ENCODE measurements at regions not wholly inside any gene's neighbourhood (a gene's known extent, or its start where the extent isn't known, plus 50 kb on each side); places are given as distances from the start of the nearest gene placed in this dataset.

DNA sequence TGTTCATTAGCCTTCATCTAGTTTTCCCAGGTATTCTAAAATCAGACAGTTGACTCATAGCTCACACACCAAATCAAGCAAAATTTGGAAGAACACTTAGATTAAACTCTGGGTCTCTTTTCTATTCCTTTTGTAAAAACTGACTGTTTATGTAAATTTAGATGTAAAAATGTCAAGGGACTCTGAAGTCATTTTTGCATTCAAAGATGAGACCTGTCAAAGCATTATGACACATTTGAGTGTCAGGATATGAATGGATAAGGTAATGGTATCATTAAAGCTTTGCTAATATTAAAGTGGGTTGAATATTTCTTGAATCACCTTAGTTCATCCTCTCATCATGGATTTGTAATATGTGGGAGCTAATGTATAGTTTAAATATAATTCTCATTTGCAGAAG is 348.1 kb upstream of the NRXN1 start:
- H3K4me1 Mint-ChIP-seq: no peaks in the 10 kb centered on the region
- no peak overlapping the region for H3K27ac Mint-ChIP-seq

DNA sequence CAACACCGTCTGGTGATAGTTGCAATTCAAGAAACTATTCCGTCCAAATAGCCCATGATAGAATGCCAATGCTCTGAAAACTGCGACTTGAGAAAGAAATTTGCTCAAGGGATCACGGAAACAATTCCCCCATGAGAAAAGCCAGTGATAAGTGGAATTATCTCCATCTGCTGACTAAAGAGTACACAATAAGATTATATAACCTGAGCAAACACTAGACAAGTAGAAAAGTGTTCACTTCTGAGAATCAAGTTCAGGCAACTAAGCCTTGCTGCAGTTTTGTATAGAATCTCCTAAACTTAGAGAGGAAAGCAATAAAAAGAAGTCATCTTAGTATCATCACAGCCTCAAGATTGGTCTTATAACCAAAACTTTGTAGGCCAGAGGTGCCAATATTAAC is 336.3 kb upstream of the NRXN1 start:
- Mint-ChIP-seq H3K36me3 (ENCODE audit: low read depth) (no peaks in the 10 kb centered on the region), H3K27me3 (ENCODE audit: insufficient read depth) (no peaks in the 10 kb centered on the region), H3K4me3 (no peak overlapping the region), H3K27ac (no peak overlapping the region), H3K9me3 (peaks cover 2% of the 10 kb centered on the region), H3K4me1 (no peaks in the 10 kb centered on the region)
- H3K9ac ChIP-seq (ENCODE audit: extremely low read depth, low read length, poor library complexity, severe bottlenecking): no peak overlapping the region
- no peak overlapping the region for H3K4me3 ChIP-seq (ENCODE audit: low read length)
- no peak overlapping the region for H3K27ac ChIP-seq (ENCODE audit: low read depth, low read length)
- no peaks in the 10 kb centered on the region for H3K36me3 ChIP-seq (ENCODE audit: control insufficient read depth, insufficient read depth, low read length)
- 94 to 95% methylated on average over 3 to 4 of the region's 4 CpGs for WGBS, 2 experiments (ENCODE audit: insufficient coverage in 1 of 2, insufficient read length in 1 of 2)
- TF ChIP-seq, protein P1, sequence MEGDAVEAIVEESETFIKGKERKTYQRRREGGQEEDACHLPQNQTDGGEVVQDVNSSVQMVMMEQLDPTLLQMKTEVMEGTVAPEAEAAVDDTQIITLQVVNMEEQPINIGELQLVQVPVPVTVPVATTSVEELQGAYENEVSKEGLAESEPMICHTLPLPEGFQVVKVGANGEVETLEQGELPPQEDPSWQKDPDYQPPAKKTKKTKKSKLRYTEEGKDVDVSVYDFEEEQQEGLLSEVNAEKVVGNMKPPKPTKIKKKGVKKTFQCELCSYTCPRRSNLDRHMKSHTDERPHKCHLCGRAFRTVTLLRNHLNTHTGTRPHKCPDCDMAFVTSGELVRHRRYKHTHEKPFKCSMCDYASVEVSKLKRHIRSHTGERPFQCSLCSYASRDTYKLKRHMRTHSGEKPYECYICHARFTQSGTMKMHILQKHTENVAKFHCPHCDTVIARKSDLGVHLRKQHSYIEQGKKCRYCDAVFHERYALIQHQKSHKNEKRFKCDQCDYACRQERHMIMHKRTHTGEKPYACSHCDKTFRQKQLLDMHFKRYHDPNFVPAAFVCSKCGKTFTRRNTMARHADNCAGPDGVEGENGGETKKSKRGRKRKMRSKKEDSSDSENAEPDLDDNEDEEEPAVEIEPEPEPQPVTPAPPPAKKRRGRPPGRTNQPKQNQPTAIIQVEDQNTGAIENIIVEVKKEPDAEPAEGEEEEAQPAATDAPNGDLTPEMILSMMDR (conservative IDR thresholded peaks at IDR 0.05): no peak
- no peaks in the 10 kb centered on the region for H3K4me1 ChIP-seq (ENCODE audit: control insufficient read depth, insufficient read depth, low read length)
- DNase-seq: no peak
- H3K9me3 ChIP-seq (ENCODE audit: control insufficient read depth, low read length): no peaks in the 10 kb centered on the region
- no peaks in the 10 kb centered on the region for H3K27me3 ChIP-seq (ENCODE audit: control insufficient read depth, insufficient read depth, low read length, poor library complexity, severe bottlenecking)

More for the DNA sequence above, 348.1 kb upstream of the NRXN1 start:
- H3K4me3 Mint-ChIP-seq: no peak overlapping the region
- no peak for DNase-seq
- Histone ChIP-seq H3K27ac (ENCODE audit: low read depth, low read length) (no peak overlapping the region), H3K36me3 (ENCODE audit: control insufficient read depth, insufficient read depth, low read length) (no peaks in the 10 kb centered on the region), H3K4me1 (ENCODE audit: control insufficient read depth, insufficient read depth, low read length) (no peaks in the 10 kb centered on the region), H3K27me3 (ENCODE audit: control insufficient read depth, insufficient read depth, low read length, poor library complexity, severe bottlenecking) (no peaks in the 10 kb centered on the region), H3K9me3 (ENCODE audit: control insufficient read depth, low read length) (no peaks in the 10 kb centered on the region), H3K9ac (ENCODE audit: extremely low read depth, low read length, poor library complexity, severe bottlenecking) (no peak overlapping the region), H3K4me3 (ENCODE audit: low read length) (no peak overlapping the region)
- H3K9me3 Mint-ChIP-seq: peaks cover 16% of the 10 kb centered on the region
- H3K36me3 Mint-ChIP-seq (ENCODE audit: low read depth): no peaks in the 10 kb centered on the region
- no peaks in the 10 kb centered on the region for H3K27me3 Mint-ChIP-seq (ENCODE audit: insufficient read depth)
- TF ChIP-seq, protein P1 (conservative IDR thresholded peaks at IDR 0.05): no peak

DNA sequence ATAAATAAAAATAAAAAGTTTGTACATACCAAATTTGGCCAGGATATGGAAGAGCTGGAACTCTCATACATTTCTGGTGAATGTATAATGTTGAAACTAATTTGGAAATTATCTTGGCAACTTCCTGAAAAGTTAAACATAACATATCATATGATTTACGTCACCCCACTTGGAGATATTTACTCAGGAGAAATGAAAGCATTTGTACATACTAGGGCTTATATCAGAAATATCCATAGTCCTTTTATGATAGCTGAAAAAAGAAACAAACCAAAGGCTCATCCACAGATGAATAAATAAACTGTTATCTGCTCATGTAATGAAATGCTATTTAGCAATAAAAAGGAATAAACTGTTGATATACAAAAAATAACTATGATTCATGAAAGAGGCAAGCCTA is 318.2 kb upstream of the NRXN1 start:
- H3K4me3 ChIP-seq (ENCODE audit: low read length): no peak overlapping the region
- no peaks in the 10 kb centered on the region for H3K4me1 ChIP-seq (ENCODE audit: control insufficient read depth, insufficient read depth, low read length)
- WGBS, 2 experiments (ENCODE audit: insufficient coverage in 1 of 2, insufficient read length in 1 of 2): 85% methylated on average over 1 of the region's 1 CpG; no CpG with 5 or more reads in 1 of the 2 experiments
- H3K27ac Mint-ChIP-seq: no peak overlapping the region
- no peak overlapping the region for H3K9ac ChIP-seq (ENCODE audit: extremely low read depth, low read length, poor library complexity, severe bottlenecking)
- TF ChIP-seq, protein P1 (conservative IDR thresholded peaks at IDR 0.05): no peak
- H3K27me3 Mint-ChIP-seq (ENCODE audit: insufficient read depth): no peaks in the 10 kb centered on the region
- H3K9me3 Mint-ChIP-seq: no peaks in the 10 kb centered on the region
- no peak for DNase-seq
- H3K4me3 Mint-ChIP-seq: no peak overlapping the region
- H3K36me3 Mint-ChIP-seq (ENCODE audit: low read depth): no peaks in the 10 kb centered on the region
- H3K36me3 ChIP-seq (ENCODE audit: control insufficient read depth, insufficient read depth, low read length): no peaks in the 10 kb centered on the region
- no peak overlapping the region for H3K27ac ChIP-seq (ENCODE audit: low read depth, low read length)
- no peaks in the 10 kb centered on the region for H3K27me3 ChIP-seq (ENCODE audit: control insufficient read depth, insufficient read depth, low read length, poor library complexity, severe bottlenecking)
- H3K9me3 ChIP-seq (ENCODE audit: control insufficient read depth, low read length): no peaks in the 10 kb centered on the region
- H3K4me1 Mint-ChIP-seq: no peaks in the 10 kb centered on the region
